Nephron (organoid): ENCODE measurements at regions not wholly inside any gene's neighbourhood (a gene's known extent, or its start where the extent isn't known, plus 50 kb on each side); places are given as distances from the start of the nearest gene placed in this dataset.

Source experiments
- H3K27ac Mint-ChIP-seq, 3 experiments: 2 replicates each; pipeline ENCODE4 v1.8.0; 2020; ENCODE audit warnings: mixed read lengths in 3 of 3, mild to moderate bottlenecking in 2 of 3, moderate library complexity in 1 of 3
- H3K27me3 Mint-ChIP-seq: 2 replicates; pipeline ENCODE4 v1.8.0; 2021; ENCODE audit warnings: low read depth, mild to moderate bottlenecking, moderate library complexity, mixed read lengths
- H3K36me3 Mint-ChIP-seq: 2 replicates; pipeline ENCODE4 v1.8.0; 2020; ENCODE audit warnings: low read depth, mixed read lengths
- H3K4me1 Mint-ChIP-seq: 2 replicates; pipeline ENCODE4 v1.8.0; 2020; ENCODE audit warnings: mixed read lengths
- H3K4me3 Mint-ChIP-seq, 3 experiments: 2 replicates each; pipeline ENCODE4 v1.8.0; 2020; ENCODE audit warnings: mild to moderate bottlenecking in 3 of 3, mixed read lengths in 3 of 3, moderate library complexity in 2 of 3
- H3K9me3 Mint-ChIP-seq: 2 replicates; pipeline ENCODE4 v1.8.0; 2020; ENCODE audit warnings: mixed read lengths
- TF ChIP-seq, protein P1 (sequence below), 3 experiments: fragments of 200-600 bp; sonication (generic); IDR thresholded peaks; one replicate each; pipeline ENCODE4 v1.5.0; 2021; ENCODE audit warnings: antibody characterized with exemption in 3 of 3; ENCODE audit not compliant: unreplicated experiment in 3 of 3

DNA sequence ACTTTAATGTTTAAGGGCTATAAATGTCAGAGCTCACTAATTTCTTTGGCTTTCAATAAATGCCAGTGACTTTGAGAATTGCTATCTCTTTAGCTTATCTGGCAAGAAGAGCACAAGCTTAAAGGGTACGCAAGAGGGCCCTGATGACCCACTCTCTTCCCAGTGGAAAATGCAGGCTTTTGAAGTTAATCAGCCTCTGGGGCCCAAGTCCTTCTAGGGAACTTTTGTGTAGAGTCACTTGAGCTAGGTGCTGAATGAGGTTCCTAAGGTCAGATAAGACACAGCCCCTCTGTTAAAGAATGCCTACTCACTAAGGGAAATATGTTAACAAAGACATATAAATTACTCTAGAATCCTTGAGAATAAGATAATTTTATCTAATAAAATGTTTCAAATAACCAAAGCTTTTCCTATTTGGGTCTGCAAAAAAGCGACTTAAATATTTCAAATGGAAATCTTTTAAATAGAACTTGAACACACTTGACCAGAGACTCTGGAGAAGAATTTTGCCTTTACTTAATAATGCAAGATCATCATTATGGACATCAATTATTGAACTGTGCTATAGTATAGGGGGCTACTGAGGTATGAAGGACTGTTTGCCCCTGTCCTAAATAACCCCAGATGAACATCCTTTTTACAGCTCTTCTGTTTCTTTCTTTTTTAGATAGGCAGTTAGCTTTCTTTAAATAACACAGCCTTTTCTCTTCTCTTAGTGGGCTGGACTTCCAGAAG, 430.1 kb downstream of the GBA3 start:
- TF ChIP-seq, protein P1, sequence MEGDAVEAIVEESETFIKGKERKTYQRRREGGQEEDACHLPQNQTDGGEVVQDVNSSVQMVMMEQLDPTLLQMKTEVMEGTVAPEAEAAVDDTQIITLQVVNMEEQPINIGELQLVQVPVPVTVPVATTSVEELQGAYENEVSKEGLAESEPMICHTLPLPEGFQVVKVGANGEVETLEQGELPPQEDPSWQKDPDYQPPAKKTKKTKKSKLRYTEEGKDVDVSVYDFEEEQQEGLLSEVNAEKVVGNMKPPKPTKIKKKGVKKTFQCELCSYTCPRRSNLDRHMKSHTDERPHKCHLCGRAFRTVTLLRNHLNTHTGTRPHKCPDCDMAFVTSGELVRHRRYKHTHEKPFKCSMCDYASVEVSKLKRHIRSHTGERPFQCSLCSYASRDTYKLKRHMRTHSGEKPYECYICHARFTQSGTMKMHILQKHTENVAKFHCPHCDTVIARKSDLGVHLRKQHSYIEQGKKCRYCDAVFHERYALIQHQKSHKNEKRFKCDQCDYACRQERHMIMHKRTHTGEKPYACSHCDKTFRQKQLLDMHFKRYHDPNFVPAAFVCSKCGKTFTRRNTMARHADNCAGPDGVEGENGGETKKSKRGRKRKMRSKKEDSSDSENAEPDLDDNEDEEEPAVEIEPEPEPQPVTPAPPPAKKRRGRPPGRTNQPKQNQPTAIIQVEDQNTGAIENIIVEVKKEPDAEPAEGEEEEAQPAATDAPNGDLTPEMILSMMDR (IDR thresholded peaks at IDR 0.05; ENCODE audit: unreplicated experiment in 3 of 3) = no peak
- H3K36me3 Mint-ChIP-seq = no peaks in the 10 kb centered on the region
- H3K4me1 Mint-ChIP-seq = no peaks in the 10 kb centered on the region

DNA sequence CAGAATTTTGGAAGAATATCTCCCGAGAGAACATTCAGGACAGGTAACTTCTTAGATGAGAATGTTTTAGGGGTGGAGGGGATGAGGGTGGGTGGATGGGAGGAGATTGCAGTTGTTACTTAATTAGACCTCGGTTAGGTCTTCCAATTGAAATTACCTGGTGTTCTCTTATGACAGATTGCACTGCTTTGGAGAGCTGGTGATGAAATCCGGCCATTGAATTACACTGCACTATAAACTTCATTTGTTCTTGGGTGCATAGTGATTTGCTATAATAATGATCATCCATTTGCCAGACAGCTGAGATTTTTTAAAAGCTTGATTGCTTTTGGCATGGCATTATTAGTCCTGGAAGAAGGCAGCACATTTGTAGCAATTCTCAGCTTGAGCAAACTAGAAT, 427.6 kb downstream of the GBA3 start:
- no peak overlapping the region for H3K4me3 Mint-ChIP-seq
- peaks cover 3% of the 10 kb centered on the region for H3K27me3 Mint-ChIP-seq
- H3K36me3 Mint-ChIP-seq = no peaks in the 10 kb centered on the region
- no peaks in the 10 kb centered on the region for H3K4me1 Mint-ChIP-seq
- TF ChIP-seq, protein P1 (IDR thresholded peaks at IDR 0.05; ENCODE audit: unreplicated experiment in 3 of 3) = no peak
- H3K9me3 Mint-ChIP-seq = no peaks in the 10 kb centered on the region
- no peak overlapping the region for H3K27ac Mint-ChIP-seq

More for the DNA sequence above, 430.1 kb downstream of the GBA3 start:
- no peaks in the 10 kb centered on the region for H3K9me3 Mint-ChIP-seq
- H3K4me3 Mint-ChIP-seq = no peak overlapping the region
- H3K27me3 Mint-ChIP-seq = no peaks in the 10 kb centered on the region
- no peak overlapping the region for H3K27ac Mint-ChIP-seq

DNA sequence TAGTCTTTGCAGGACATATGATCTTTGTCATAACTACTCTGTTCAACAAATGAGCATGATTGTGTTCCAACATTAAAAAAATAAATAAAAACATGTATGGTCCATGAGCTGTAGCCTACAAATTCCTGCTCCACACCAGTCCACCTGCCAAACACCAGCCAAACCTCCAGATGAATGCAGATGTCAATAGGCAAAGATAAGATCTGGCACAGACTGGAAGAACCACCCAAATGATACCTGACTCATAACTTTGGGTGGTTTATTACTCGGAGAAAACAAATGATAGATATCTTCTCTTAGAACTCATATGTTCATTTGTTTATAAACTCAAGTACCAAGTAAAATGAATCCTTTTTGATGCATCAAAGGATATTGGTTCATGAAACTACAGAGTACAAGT, 425.1 kb downstream of the GBA3 start:
- H3K9me3 Mint-ChIP-seq = no peaks in the 10 kb centered on the region
- TF ChIP-seq, protein P1 (IDR thresholded peaks at IDR 0.05; ENCODE audit: unreplicated experiment in 3 of 3) = no peak
- H3K4me1 Mint-ChIP-seq = no peaks in the 10 kb centered on the region
- no peak overlapping the region for H3K4me3 Mint-ChIP-seq
- no peak overlapping the region for H3K27ac Mint-ChIP-seq
- peaks cover 3% of the 10 kb centered on the region for H3K27me3 Mint-ChIP-seq
- no peaks in the 10 kb centered on the region for H3K36me3 Mint-ChIP-seq

DNA sequence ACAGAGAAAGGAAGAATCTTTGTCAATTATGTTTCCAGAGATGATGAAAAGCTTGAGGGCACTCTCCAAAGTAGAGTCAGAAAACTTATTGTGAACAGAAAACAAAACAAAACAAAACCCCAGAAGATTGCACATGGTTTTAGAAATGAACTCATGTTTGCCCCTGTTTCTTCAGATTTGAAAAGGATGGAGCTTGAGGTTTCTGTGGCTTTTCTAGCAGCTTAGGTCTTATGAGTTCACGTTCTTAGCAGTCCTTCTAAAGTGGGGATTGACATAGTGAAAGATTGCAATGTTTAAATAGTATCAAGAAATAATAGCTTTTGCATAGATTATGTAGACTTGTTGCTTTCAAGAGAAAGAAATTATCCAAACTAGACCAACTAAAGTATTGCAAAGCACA, 421.8 kb downstream of the GBA3 start:
- no peak overlapping the region for H3K27ac Mint-ChIP-seq
- H3K4me3 Mint-ChIP-seq = no peak overlapping the region
- no peaks in the 10 kb centered on the region for H3K9me3 Mint-ChIP-seq
- no peaks in the 10 kb centered on the region for H3K4me1 Mint-ChIP-seq
- no peaks in the 10 kb centered on the region for H3K36me3 Mint-ChIP-seq
- TF ChIP-seq, protein P1 (IDR thresholded peaks at IDR 0.05; ENCODE audit: unreplicated experiment in 3 of 3) = no peak
- peaks cover 3% of the 10 kb centered on the region for H3K27me3 Mint-ChIP-seq

DNA sequence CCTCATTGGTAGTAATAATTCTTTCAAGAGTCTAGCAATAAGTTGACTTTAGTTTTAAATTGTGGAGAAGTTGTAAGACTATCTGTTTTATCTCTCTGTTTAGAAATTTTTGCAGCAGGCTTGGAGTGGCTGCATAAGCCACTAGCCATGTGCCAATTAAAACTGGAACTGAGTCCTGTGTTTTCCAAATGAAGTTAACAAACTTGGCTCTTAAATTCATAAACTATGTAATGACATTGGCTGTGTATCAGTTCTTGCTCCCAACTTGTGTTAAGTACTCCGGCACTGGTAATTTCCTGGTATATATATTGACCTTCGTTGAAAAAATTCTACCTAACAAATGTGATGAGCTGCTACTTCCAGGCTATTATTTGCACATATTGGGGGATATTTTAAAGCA, 420.4 kb downstream of the GBA3 start:
- Mint-ChIP-seq H3K36me3 (no peaks in the 10 kb centered on the region), H3K27ac (no peak overlapping the region), H3K9me3 (no peaks in the 10 kb centered on the region), H3K4me1 (no peaks in the 10 kb centered on the region), H3K4me3 (no peak overlapping the region), H3K27me3 (peaks cover 3% of the 10 kb centered on the region)
- TF ChIP-seq, protein P1 (IDR thresholded peaks at IDR 0.05; ENCODE audit: unreplicated experiment in 3 of 3) = no peak

DNA sequence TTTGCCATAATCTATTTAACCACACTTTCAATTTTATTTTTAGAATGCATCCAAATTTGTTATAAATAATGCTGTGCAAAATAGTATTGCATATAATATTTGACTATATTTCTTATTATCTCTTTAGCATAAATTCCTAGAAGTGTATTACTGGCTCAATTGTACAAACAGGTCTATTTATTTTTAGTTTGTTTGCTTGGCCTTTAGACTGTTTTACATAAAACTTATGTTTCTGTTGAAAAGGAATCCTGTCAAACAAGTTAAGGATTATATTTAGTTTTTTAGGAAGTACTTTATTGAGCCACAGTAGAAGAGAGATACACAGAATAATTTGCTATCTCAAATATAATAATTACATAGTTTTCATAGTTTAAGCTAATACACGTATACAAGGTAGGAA, 413.8 kb downstream of the GBA3 start:
- H3K4me3 Mint-ChIP-seq = no peak overlapping the region
- no peaks in the 10 kb centered on the region for H3K4me1 Mint-ChIP-seq
- TF ChIP-seq, protein P1 (IDR thresholded peaks at IDR 0.05; ENCODE audit: unreplicated experiment in 3 of 3) = no peak
- H3K36me3 Mint-ChIP-seq = no peaks in the 10 kb centered on the region
- no peak overlapping the region for H3K27ac Mint-ChIP-seq
- H3K27me3 Mint-ChIP-seq = no peaks in the 10 kb centered on the region
- H3K9me3 Mint-ChIP-seq = no peaks in the 10 kb centered on the region
